WERI-Rb-1 (cell line): ENCODE measurements at regions not wholly inside any gene's neighbourhood (a gene's known extent, or its start where the extent isn't known, plus 50 kb on each side); places are given as distances from the start of the nearest gene placed in this dataset.

ENCODE experiments used
- DNase-seq: peaks from one replicate; pipeline ENCODE4 v3.0.0-alpha.2; 2020
- H3K27ac ChIP-seq: fragments of 250-450 bp; sonication (Bioruptor Pico); 2 replicates; pipeline ENCODE4 v1.5.1; 2020; ENCODE audit warnings: mild to moderate bottlenecking, moderate library complexity
- H3K27me3 ChIP-seq: fragments of 250-450 bp; sonication (Bioruptor Pico); 2 replicates; pipeline ENCODE4 v1.5.1; 2021; ENCODE audit warnings: mild to moderate bottlenecking, low read depth, moderate library complexity; ENCODE audit not compliant: insufficient read depth, severe bottlenecking
- H3K36me3 ChIP-seq: fragments of 250-450 bp; sonication (Bioruptor Pico); 2 replicates; pipeline ENCODE4 v1.5.1; 2020; ENCODE audit warnings: mild to moderate bottlenecking, moderate library complexity
- H3K4me3 ChIP-seq: 2 replicates; pipeline ENCODE4 v1.5.1; 2011; ENCODE audit warnings: low read depth, mild to moderate bottlenecking, control low read depth, low read length
- H3K9me3 ChIP-seq: fragments of 250-450 bp; sonication (Bioruptor Pico); 2 replicates; pipeline ENCODE4 v1.5.1; 2021; ENCODE audit warnings: mild to moderate bottlenecking, moderate library complexity; ENCODE audit not compliant: severe bottlenecking
- CTCF ChIP-seq: IDR thresholded peaks from 2 replicates; pipeline ENCODE4 v1.5.1; 2011; ENCODE audit warnings: low read depth, mild to moderate bottlenecking, control low read depth, inconsistent platforms, low read length

- Histone ChIP-seq H3K27ac (no peak overlapping the region), H3K9me3 (no peaks in the 10 kb centered on the region), H3K36me3 (no peaks in the 10 kb centered on the region), H3K27me3 (no peaks in the 10 kb centered on the region), H3K4me3 (no peak overlapping the region)
- DNase-seq: no peak
- TF ChIP-seq CTCF: no peak
These were observed 201.4 kb upstream of the SNX7 start for GRCh38 chr1:98460136-98460535.

GRCh38 chr1:98459486-98459870 lies 202.0 kb upstream of the SNX7 start:
- Histone ChIP-seq H3K36me3 (no peaks in the 10 kb centered on the region), H3K4me3 (no peak overlapping the region), H3K27me3 (no peaks in the 10 kb centered on the region), H3K27ac (no peak overlapping the region), H3K9me3 (no peaks in the 10 kb centered on the region)
- DNase-seq: no peak
- TF ChIP-seq CTCF: no peak

- no peak overlapping the region for H3K27ac ChIP-seq
- H3K4me3 ChIP-seq: no peak overlapping the region
- no peak for DNase-seq
- no peaks in the 10 kb centered on the region for H3K27me3 ChIP-seq
- H3K36me3 ChIP-seq: no peaks in the 10 kb centered on the region
- H3K9me3 ChIP-seq: no peaks in the 10 kb centered on the region
- TF ChIP-seq CTCF: no peak
These were observed 202.7 kb upstream of the SNX7 start for GRCh38 chr1:98458511-98459485.

- H3K36me3 ChIP-seq: no peaks in the 10 kb centered on the region
- H3K9me3 ChIP-seq: no peaks in the 10 kb centered on the region
- no peak for DNase-seq
- no peak for TF ChIP-seq CTCF
- H3K27me3 ChIP-seq: no peaks in the 10 kb centered on the region
- no peak overlapping the region for H3K27ac ChIP-seq
- H3K4me3 ChIP-seq: no peak overlapping the region
These were observed 204.3 kb upstream of the SNX7 start for GRCh38 chr1:98457248-98457647.

GRCh38 chr1:98454666-98455065 lies 206.9 kb upstream of the SNX7 start:
- Histone ChIP-seq H3K4me3 (no peak overlapping the region), H3K27ac (no peak overlapping the region), H3K9me3 (no peaks in the 10 kb centered on the region), H3K36me3 (no peaks in the 10 kb centered on the region), H3K27me3 (no peaks in the 10 kb centered on the region)
- no peak for DNase-seq
- TF ChIP-seq CTCF: no peak

GRCh38 chr1:98453066-98453465 lies 208.5 kb upstream of the SNX7 start:
- Histone ChIP-seq H3K27me3 (no peaks in the 10 kb centered on the region), H3K9me3 (no peaks in the 10 kb centered on the region), H3K27ac (no peak overlapping the region), H3K36me3 (no peaks in the 10 kb centered on the region), H3K4me3 (no peak overlapping the region)
- TF ChIP-seq CTCF: no peak
- DNase-seq: no peak
